M059J (cell line): ENCODE measurements at regions not wholly inside any gene's neighbourhood (a gene's known extent, or its start where the extent isn't known, plus 50 kb on each side); places are given as distances from the start of the nearest gene placed in this dataset.
"Not testable (repeated sequence)": the region's sequence is repeated elsewhere in the genome, so short reads cannot be mapped to it uniquely, and the experiment has no call there.

Source experiments
- DNase-seq: peaks from one replicate; pipeline ENCODE4 v3.0.0-alpha.2; 2012; ENCODE audit warnings: low read depth

GRCh38 chr6:85864453-85865401 lies 222.0 kb upstream of the SYNCRIP start:
- DNase-seq = peak; percentile 49

- DNase-seq = no peak
Observed at GRCh38 chr6:85856235-85856634, 213.5 kb upstream of the SYNCRIP start.

- not testable (repeated sequence) for DNase-seq
Observed at GRCh38 chr6:85838351-85839119, 195.8 kb upstream of the SYNCRIP start.

- DNase-seq = no peak
Observed at GRCh38 chr6:85828973-85829372, 186.3 kb upstream of the SYNCRIP start.

- no peak for DNase-seq
Observed at GRCh38 chr6:85826997-85827396, 184.3 kb upstream of the SYNCRIP start.

GRCh38 chr6:85824329-85824728 lies 181.6 kb upstream of the SYNCRIP start:
- DNase-seq = no peak

GRCh38 chr6:85810558-85810957 lies 167.9 kb upstream of the SYNCRIP start:
- DNase-seq = no peak

GRCh38 chr6:85803721-85804120 lies 161.0 kb upstream of the SYNCRIP start:
- no peak for DNase-seq

- DNase-seq = no peak
Observed at GRCh38 chr6:85802162-85802561, 159.5 kb upstream of the SYNCRIP start.

- DNase-seq = no peak
Observed at GRCh38 chr6:85798931-85799652, 156.4 kb upstream of the SYNCRIP start.

GRCh38 chr6:85797993-85798392 lies 155.3 kb upstream of the SYNCRIP start:
- DNase-seq = peak; percentile 19

GRCh38 chr6:85795945-85796344 lies 153.3 kb upstream of the SYNCRIP start:
- no peak for DNase-seq

GRCh38 chr6:85792254-85792653 lies 149.6 kb upstream of the SYNCRIP start:
- DNase-seq = peak; percentile 79

GRCh38 chr6:85775883-85776282 lies 133.2 kb upstream of the SYNCRIP start:
- DNase-seq = peak; percentile 8

- peak; percentile 9 for DNase-seq
Observed at GRCh38 chr6:85772641-85773040, 130.0 kb upstream of the SYNCRIP start.

GRCh38 chr6:85771925-85772430 lies 129.3 kb upstream of the SYNCRIP start:
- DNase-seq = no peak

GRCh38 chr6:85771455-85771854 lies 128.8 kb upstream of the SYNCRIP start:
- DNase-seq = no peak

- peak; percentile 29 for DNase-seq
Observed at GRCh38 chr6:85764844-85765243, 122.2 kb upstream of the SYNCRIP start.

- peak; percentile 47 for DNase-seq
Observed at GRCh38 chr6:85756982-85757381, 114.3 kb upstream of the SYNCRIP start.

- DNase-seq = no peak
Observed at GRCh38 chr6:85754894-85755293, 112.2 kb upstream of the SYNCRIP start.

- DNase-seq = no peak
Observed at GRCh38 chr6:85752602-85753001, 109.9 kb upstream of the SYNCRIP start.
